SW480 (cell line): ENCODE measurements at regions not wholly inside any gene's neighbourhood (a gene's known extent, or its start where the extent isn't known, plus 50 kb on each side); places are given as distances from the start of the nearest gene placed in this dataset.

Source experiments
- DNase-seq: peaks from one replicate; pipeline ENCODE4 v3.0.0-alpha.2; 2016; ENCODE audit warnings: low spot score

DNA sequence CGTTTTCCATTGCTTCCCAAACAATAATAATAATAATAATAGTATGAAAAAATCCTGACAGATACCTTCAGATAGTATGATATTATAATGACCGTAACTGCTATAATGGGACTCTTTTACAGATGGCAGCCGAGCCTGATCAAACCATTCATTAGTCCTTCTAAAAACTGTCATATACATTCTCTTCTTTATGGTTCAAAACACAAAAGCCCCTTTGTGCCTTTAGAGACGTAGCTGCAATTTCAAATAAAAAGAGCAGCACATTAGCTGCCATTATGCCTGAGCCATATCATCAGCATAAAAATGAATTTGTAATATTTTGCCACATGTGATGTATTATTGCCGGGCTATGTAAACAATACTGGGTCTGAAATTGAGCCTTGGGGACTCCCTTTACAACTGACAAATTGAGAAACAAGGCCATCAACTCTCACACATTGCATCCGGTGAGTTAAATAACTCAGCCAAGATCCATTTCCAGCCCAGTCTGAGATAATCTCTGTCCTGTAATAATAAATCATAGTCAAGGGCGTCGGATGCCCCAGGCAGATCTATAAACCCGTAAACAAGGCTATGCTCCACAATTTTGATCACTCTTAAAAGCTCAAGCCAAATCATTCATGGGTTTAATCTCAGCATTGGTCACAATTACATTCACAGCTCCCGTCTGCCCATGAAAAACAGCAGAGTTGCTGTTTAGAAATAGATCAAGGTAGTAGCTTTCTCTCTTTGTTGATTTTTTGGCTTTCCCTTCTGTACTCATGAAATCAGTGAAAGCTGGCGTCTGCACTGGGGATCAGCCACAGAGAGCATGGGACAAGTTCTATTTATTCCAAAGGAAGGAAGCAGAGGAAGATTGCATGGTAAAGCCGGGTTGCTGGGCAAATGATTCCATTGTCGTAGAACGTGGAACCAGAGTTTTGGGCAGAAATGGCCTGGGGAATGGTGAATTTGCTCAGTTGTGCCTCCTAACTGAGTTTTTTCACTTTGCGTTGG is 150.1 kb upstream of the BMPER start:
- DNase-seq = no peak

GRCh38 chr7:33757050-33757449 is 148.3 kb upstream of the BMPER start:
- no peak for DNase-seq

GRCh38 chr7:33757563-33758165 is 147.7 kb upstream of the BMPER start:
- peak; percentile 44 for DNase-seq

GRCh38 chr7:33760146-33760545 is 145.2 kb upstream of the BMPER start:
- no peak for DNase-seq

- no peak for DNase-seq
Observed at GRCh38 chr7:33760834-33761233, 144.5 kb upstream of the BMPER start.

GRCh38 chr7:33761449-33762080 is 143.8 kb upstream of the BMPER start:
- no peak for DNase-seq

- no peak for DNase-seq
Observed at GRCh38 chr7:33762151-33762910, 143.0 kb upstream of the BMPER start.

DNA sequence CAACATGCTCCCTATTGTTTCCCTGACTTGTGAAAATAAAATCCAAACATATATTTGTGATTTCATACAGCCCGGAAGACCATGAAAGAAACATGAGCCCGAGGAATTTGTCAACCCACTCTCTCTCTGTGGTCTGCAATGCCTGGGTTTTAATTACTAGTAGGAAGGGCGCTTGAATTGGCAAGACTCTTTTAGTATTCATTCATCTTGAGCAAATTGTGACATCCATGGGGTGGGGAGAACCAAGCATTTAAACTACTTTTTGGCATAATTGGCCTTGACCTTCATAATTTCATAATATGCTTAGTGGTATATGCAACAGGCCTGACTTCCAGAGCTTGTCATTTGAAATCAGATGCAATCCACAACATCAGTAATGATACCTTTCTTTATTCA is 142.4 kb upstream of the BMPER start:
- DNase-seq = no peak

DNA sequence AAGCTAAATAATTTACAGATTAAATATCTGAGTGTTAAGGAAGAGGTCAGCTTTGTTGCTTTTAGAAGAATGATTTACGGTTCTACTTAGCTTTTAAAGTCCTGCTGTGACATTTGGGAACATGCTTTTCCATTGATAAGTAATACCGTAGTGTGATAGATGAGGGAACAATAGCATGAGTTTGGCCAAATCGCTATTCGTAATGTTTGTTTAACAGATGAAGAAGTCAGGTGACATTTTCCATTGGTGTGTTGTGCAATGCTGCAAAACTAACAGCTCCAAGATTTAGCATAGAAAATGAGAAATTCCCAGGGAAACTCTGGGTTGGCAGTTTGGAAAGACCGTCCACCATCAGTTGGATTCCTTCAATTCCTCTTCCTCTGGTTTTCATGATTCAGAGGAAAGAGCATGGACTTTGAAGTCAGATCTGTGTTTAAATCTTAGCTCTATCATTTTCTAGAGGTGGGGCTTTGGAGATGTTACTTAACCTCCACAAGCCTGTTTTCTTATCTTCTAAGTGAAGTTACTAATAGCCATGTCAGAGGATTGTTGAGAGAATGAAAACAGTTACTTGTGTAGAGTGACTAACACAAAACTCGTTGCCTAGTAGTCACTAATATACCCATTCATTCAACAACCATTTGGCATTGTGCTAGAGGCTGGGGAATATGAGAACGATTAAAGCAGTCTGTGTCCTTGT is 140.4 kb upstream of the BMPER start:
- DNase-seq = no peak

- no peak for DNase-seq
Observed at GRCh38 chr7:33766405-33766804, 138.9 kb upstream of the BMPER start.

DNA sequence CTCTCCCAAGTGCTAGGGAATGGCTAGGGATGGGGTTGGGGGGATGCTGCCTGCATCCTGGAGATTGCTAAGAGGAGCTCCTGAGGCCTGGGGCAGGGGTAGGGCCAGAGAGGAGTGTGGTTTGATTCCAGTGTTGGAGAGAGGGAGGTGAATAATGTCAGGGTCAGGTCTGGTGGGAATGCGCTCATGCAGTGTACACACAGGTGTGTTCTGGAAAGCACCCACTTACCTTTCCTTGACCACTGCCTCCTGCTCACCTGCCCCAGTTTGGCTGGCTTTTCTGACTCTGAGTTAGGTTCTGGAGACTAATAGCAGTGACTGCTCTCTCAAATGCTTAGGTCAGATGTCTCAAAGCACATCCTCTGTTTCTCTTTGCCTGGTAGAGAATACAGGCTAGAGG is 135.4 kb upstream of the BMPER start:
- no peak for DNase-seq

GRCh38 chr7:33770576-33770975 is 134.8 kb upstream of the BMPER start:
- no peak for DNase-seq

- no peak for DNase-seq
Observed at GRCh38 chr7:33771422-33771821, 133.9 kb upstream of the BMPER start.

GRCh38 chr7:33773053-33773452 is 132.3 kb upstream of the BMPER start:
- no peak for DNase-seq

DNA sequence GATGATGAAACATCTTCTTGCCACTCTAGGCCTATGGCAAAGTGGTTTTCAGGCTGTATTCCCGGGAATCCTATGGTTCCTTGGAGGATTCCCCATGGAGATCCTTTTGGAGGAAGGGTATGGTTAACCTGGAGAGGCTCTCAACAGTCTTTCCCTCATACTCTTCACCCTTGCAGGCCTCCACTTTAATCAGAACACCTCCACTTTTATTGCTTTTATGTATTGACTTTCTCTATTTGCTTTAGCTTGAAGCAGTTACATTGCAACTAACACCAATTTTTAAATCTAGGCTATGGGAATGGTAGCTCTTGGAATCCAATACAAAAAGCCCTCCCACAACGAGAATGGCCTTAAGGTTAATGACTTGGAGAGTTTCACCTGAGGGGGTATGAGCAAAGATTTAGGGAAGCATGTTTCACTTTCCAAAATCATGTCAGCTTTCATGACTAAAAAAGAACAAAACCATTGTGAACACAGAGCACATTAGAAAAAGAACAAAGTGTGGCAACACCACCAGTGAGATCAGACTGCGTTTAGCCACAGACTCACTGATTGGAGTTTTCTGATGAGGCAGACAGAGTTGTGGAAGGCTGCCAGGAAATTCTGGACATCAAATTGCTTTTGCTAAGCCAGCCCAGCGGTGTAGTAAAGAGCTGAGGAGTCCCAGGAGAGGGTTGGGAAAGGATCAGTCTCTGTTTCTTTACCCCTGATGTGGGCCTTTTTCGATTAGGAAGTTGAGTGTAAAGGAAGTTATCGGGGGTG is 130.4 kb upstream of the BMPER start:
- DNase-seq = no peak

- no peak for DNase-seq
Observed at GRCh38 chr7:33775790-33776189, 129.5 kb upstream of the BMPER start.

DNA sequence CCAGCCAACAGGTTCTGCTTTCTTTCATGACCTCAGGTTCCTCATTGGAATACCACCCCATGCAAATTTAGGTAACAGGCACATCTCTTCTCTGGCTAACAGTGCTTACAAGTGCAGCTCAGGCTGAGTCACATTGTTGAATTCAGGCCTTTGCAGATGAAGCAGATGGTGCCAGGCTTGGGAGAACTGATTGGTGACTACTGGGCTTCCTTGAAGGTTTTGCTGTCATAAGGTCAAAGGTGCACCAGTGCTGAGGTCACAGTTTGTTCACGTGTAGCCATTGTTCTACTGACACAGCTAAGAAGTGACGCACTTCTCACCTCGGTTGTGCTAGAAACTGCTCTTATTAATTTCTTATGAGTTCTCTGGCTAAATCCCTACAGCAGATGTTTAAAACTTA is 128.6 kb upstream of the BMPER start:
- DNase-seq = no peak

GRCh38 chr7:33778195-33778594 is 127.1 kb upstream of the BMPER start:
- no peak for DNase-seq

- no peak for DNase-seq
Observed at GRCh38 chr7:33779216-33779615, 126.1 kb upstream of the BMPER start.

DNA sequence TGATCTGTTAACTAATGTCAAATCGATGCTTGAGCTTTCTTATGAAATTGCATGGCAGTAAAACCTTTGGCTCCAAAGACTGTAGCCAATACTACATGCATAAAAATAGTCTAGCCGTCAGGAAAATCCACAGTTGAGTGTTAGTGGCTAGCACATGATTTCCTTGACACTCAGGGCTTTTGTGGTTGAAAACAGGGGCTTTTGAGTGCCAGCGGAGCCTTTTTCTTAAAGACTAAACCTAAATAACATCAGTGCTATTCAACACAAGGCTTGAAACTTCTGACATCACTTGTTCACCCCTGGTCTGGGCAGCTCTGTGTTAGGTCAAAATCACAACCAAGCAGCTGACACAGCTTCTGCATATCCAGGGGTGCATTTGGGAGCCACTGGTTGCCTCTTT is 124.2 kb upstream of the BMPER start:
- no peak for DNase-seq

- DNase-seq = no peak
Observed at GRCh38 chr7:33781796-33782195, 123.5 kb upstream of the BMPER start.
